ENCODE measurements at regions not wholly inside any gene's neighbourhood (a gene's known extent, or its start where the extent isn't known, plus 50 kb on each side); places are given as distances from the start of the nearest gene placed in this dataset.

DNA sequence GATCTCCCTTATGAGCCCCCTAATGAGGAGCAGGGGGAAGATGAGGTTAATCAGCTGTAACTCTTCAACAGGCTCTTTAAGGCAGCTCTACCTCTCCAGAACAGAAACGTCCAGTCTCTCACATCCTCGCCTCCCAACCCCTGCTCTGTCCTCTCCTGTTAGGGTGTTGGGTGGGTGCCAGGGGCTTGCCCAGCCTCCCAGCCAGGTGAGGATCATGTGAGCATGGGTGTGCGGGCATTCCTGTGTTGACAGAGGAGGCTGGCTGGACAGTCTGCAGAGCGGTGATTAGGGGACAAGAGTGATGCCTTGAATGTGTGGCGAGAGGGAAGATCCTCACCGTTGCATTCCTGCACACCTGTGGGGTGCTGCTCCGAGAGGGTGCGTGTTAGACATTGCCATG lies 51.7 kb downstream of the CCDC180 start:
- Histone ChIP-seq H3K4me1 (ENCODE audit: insufficient read depth, low read length) (no peaks in the 10 kb centered on the region), H3K27me3 (ENCODE audit: insufficient read depth, low read length, poor library complexity, severe bottlenecking) (no peaks in the 10 kb centered on the region), H3K36me3 (ENCODE audit: insufficient read depth, low read length) (no peaks in the 10 kb centered on the region), H3K4me3 (ENCODE audit: low read length) (no peak overlapping the region), H3K27ac (ENCODE audit: low read depth, low read length) (no peak overlapping the region), H3K9me3 (ENCODE audit: low read length) (no peaks in the 10 kb centered on the region)
- Mint-ChIP-seq H3K9me3 (no peaks in the 10 kb centered on the region), H3K36me3 (peaks cover 0 to 54% (median 18%) of the 10 kb centered on the region in 3 donors), H3K4me1 (peaks cover 3 to 5% (median 4%) of the 10 kb centered on the region in 3 donors), H3K27ac (no peak overlapping the region), H3K4me3 (no peak overlapping the region), H3K27me3 (no peaks in the 10 kb centered on the region)
- no peak for DNase-seq
- POLR2A ChIA-PET: no interaction called here
- CTCF ChIA-PET: no interaction called here

Data from CD8-positive, alpha-beta memory T cell (primary cell).